Mesodermal cell (in vitro differentiated cells): ENCODE measurements at regions not wholly inside any gene's neighbourhood (a gene's known extent, or its start where the extent isn't known, plus 50 kb on each side); places are given as distances from the start of the nearest gene placed in this dataset.
"Not testable (repeated sequence)": the region's sequence is repeated elsewhere in the genome, so short reads cannot be mapped to it uniquely, and the experiment has no call there.

Experiments
- H3K27ac ChIP-seq: 2 replicates; pipeline ENCODE4 v1.7.0; 2013; ENCODE audit warnings: mild to moderate bottlenecking, low read depth, low read length, moderate library complexity; ENCODE audit not compliant: severe bottlenecking
- H3K36me3 ChIP-seq: 2 replicates; pipeline ENCODE4 v1.7.1; 2013; ENCODE audit warnings: mild to moderate bottlenecking, low read length, moderate library complexity; ENCODE audit not compliant: control insufficient read depth, insufficient read depth
- H3K4me1 ChIP-seq: one replicate; pipeline ENCODE4 v1.7.1; 2013; ENCODE audit warnings: mild to moderate bottlenecking, low read length; ENCODE audit not compliant: insufficient read depth, control insufficient read depth, poor library complexity, severe bottlenecking
- H3K4me3 ChIP-seq: 2 replicates; pipeline ENCODE4 v1.7.0; 2013; ENCODE audit warnings: low read length, control low read depth, mild to moderate bottlenecking; ENCODE audit not compliant: insufficient read depth, poor library complexity, severe bottlenecking; ENCODE audit errors: extremely low read depth
- H3K9me3 ChIP-seq: 2 replicates; pipeline ENCODE4 v1.7.1; 2013; ENCODE audit warnings: mild to moderate bottlenecking, low read length, moderate library complexity; ENCODE audit not compliant: control insufficient read depth
- WGBS, 2 experiments: methylation state at CpG; one replicate each; pipeline ENCODE4 v1.1.5; 2013; ENCODE audit warnings: missing lambda C conversion rate in 2 of 2; ENCODE audit not compliant: insufficient coverage in 2 of 2; 5-methylcytosine and 5-hydroxymethylcytosine counted together

DNA sequence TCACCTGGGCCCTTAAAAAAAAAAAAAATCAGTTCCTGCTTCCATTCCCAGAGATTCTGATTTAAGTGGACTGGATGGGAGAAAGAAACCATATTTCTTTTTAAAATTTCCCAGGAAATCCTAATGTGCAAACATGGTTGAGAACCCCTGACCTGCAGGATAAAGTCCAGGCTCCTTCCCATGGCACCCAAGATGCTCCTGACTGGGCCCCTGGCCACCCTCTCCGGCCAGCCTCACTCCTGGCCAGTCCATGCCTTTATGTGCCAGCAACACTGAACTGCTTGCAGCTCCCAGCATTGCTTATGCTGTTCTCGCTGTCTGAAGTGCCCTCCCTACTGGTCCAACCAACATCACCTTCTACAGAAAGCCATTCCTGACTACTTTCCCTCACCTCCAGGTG is 93.9 kb downstream of the TEX35 start:
- Histone ChIP-seq H3K36me3 (no peaks in the 10 kb centered on the region), H3K9me3 (no peaks in the 10 kb centered on the region), H3K4me3 (no peak overlapping the region), H3K27ac (no peak overlapping the region), H3K4me1 (no peaks in the 10 kb centered on the region)
- 95 to 96% methylated on average over 2 of the region's 2 CpGs for WGBS, 2 experiments

DNA sequence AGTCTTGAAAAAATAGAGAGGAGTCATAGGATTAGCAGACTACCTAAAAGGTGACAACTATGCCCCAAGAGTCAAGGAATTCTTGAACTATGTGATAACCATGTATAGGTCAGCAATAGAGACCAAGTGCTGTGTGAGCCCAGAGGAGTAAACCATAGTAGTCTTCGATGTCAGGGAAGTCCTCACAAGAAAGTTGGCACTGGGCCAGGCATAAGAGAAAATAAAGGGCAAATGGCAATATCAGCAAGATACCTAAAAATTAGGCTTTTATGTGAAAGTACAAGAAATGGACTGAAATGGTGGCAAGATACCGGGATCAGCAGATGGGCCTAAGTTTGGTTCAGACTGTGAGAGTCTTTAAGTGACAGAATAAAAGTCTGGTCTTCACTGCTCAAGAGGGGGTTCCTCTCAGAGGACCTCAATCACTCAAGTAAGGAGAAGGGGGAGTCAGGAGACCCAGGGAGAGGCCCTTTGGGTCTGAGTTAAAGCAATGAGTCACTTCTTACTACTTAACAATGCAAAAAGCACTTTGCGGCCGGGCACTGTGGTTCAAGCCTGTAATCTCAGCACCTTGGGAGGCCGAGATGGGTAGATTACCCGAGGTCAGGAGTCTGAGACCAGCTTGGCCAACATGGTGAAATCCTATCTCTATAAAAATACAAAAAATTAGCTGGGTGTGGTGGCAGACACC is 95.0 kb downstream of the TEX35 start:
- Histone ChIP-seq H3K4me3 (no peak overlapping the region), H3K4me1 (no peaks in the 10 kb centered on the region), H3K9me3 (no peaks in the 10 kb centered on the region), H3K36me3 (no peaks in the 10 kb centered on the region), H3K27ac (no peak overlapping the region)
- WGBS, 2 experiments: 79 to 94% methylated on average over 2 to 6 of the region's 6 CpGs

DNA sequence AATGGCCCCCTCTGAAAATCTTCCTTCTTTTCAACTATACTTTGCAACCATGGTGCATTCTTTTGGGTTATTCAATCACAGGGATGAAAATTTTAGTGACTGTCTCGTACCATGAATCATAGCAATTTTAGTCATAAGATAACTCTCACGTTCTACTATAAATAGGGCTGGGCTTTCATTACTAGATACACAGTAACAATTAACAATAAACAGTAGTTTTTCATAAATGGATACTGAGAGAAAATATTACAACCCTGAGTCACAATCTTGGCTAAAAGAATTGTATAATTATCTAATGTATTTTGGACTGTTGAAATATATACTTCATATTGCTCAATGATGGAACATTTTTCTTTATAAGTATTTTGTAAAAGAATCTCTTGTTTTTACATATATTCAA is 96.1 kb downstream of the TEX35 start:
- Histone ChIP-seq H3K36me3 (no peaks in the 10 kb centered on the region), H3K9me3 (no peaks in the 10 kb centered on the region), H3K4me3 (no peak overlapping the region), H3K4me1 (no peaks in the 10 kb centered on the region), H3K27ac (no peak overlapping the region)
- WGBS, 2 experiments: no CpG with 5 or more reads among the region's 2 CpGs

DNA sequence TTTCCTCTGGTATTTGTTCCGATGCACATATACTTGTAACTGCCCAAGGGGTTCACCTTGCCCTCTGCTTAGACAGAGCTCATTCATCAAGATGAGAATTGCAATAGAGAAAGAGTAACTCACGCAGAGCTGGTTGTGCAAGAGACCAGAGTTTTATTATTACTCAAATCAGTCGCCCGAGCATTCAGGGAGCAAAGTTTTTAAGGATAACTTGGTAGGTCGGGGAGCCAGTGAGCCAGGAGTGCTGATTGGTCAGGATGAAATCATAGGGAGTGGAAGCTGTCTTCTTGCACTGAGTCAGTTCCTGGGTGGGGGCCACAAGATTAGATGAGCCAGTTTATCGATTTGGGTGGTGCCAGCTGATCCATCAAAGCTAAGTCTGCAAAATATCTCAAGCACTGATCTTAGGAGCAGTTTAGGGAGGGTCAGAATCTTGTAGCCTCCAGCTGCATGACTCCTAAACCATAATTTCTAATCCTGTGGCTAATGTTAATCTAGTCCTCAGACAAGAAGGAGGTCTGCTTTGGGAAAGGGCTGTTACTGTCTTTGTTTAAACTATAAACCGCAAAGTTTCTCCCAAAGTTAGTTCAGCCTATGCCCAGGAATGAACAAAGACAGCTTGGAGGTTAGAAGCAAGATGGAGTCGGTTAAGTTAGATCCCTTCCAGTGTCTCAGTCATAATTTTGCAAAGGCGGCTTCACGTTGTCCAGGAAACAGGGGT is 97.9 kb downstream of the TEX35 start:
- H3K4me3 ChIP-seq, H3K27ac ChIP-seq, H3K9me3 ChIP-seq, H3K4me1 ChIP-seq, H3K36me3 ChIP-seq: not testable (repeated sequence)
- 89% methylated on average over 5 to 9 of the region's 10 CpGs for whole genome bisulfite sequencing, 2 experiments

DNA sequence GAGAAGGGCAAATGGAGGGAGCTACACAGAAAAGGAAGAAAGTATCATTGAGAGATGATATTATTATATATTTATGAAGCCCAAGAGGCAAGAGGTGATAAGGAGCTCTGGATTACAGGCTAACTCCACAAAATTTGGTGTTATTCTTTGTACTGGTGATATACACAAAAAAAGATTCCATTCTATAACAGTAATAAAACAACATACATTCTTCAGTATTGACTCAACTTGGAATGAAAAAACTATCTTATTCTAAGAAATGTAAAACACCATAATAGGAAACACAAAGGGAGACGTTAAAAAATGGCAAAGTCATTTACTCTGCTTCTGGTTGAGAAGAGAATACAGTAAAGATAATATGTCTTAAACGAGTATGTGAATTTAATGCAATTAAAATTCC is 99.4 kb downstream of the TEX35 start:
- WGBS, 2 experiments: no CpG with 5 or more reads among the region's 2 CpGs
- no peaks in the 10 kb centered on the region for H3K4me1 ChIP-seq
- H3K36me3 ChIP-seq: no peaks in the 10 kb centered on the region
- H3K4me3 ChIP-seq: no peak overlapping the region
- no peaks in the 10 kb centered on the region for H3K9me3 ChIP-seq
- no peak overlapping the region for H3K27ac ChIP-seq

DNA sequence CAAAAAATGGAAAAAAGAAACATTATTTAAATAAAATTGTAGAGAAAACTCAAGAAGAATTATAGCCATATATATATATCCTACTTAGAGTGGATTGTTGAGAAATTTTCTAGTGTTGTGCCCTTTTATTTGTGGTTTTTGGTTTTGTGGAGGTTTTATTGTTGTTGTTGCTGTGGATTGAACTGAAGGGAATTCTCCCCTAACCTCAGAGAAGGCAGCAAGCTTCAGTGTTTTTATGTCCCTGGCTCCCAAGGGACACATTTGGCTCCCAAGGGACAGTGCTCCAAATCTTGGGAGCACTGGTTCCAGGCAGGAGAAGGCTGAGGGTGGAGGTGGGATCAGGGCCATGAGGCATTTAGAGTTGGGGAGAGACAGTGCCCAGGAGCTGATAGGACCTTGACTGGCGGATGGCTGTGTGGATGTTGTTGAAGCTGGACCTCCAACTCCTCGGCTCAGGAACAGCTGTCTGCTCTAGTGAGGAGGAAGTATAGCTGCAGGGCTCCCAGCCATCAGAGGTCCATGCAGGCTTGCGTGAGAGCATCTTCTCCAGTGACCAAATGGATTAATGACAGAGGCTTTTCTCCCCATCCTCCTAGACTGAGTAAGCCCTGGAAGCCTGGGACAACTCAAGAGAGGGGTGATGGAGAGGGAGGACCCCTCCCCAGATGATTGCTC is 100.5 kb downstream of the TEX35 start:
- H3K4me1 ChIP-seq: no peaks in the 10 kb centered on the region
- no peaks in the 10 kb centered on the region for H3K9me3 ChIP-seq
- no peak overlapping the region for H3K4me3 ChIP-seq
- 92 to 100% methylated on average over 2 of the region's 3 CpGs for WGBS, 2 experiments
- no peak overlapping the region for H3K27ac ChIP-seq
- H3K36me3 ChIP-seq: no peaks in the 10 kb centered on the region

DNA sequence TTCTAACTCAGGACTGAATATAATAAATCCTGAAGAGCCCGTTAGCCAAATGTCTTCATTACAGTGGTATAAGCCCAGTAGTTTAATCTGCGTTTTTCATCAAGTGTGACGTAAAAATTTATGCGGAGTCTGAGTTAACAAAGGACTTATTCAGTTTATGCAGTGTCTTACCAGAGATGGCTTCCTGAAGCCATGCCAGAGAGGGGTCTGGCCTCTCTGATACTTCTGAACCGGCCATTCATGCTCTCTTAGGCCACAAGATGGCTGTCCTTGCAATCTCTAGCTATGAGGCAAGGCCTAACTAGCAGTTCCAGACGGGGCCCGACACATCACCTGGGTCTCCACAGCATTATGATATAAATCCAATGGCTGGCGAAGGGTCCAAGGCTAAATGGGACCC is 101.4 kb downstream of the TEX35 start:
- no peaks in the 10 kb centered on the region for H3K9me3 ChIP-seq
- no peaks in the 10 kb centered on the region for H3K36me3 ChIP-seq
- H3K4me3 ChIP-seq: no peak overlapping the region
- 89 to 93% methylated on average over 6 to 8 of the region's 8 CpGs for WGBS, 2 experiments
- H3K27ac ChIP-seq: no peak overlapping the region
- no peaks in the 10 kb centered on the region for H3K4me1 ChIP-seq

DNA sequence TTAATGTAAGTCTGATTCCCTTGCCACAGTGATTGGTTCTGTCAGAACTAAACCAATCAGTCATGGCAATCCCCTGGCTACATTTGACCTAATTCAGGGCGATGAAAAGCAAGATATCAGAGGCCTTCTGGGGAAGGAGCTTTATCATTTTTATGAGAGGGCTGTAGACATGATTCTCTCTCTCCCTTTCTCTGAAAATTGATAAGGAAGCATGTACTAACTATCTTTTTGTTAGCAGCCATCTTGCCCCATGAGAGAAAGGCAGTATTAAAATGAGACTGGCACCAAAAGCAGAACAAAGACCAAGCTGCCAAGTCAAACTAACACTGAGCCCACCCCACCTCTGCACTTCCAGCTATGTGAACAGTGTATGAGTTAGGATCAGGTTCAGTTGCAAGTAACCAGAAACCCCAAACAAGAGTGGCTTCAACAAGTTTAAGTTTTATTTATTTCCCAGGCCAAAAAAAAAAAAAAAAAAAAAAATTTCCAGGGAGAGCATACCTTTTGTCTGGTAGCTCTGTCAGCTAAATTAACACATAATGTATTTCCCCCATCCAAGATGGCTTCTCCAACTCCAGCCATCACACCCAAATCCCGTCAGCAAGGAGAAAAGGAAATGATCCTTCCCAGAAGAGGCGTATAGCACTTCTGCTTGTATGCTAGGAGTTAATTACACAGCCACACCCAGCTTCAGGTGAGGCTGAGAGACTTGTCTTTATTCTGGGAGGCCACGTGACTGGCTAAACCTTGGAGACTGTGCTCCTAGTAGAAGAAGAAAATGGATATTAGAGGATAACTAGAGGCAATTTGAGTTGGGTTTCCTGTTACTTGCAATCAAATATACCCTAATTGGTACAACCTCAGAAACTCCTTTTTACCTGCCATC is 105.8 kb upstream of the RALGPS2 start:
- no peak overlapping the region for H3K4me3 ChIP-seq
- 67% methylated on average over 1 of the region's 4 CpGs; no CpG with 5 or more reads in 1 of the 2 experiments for WGBS, 2 experiments
- no peaks in the 10 kb centered on the region for H3K9me3 ChIP-seq
- no peaks in the 10 kb centered on the region for H3K4me1 ChIP-seq
- no peaks in the 10 kb centered on the region for H3K36me3 ChIP-seq
- H3K27ac ChIP-seq: no peak overlapping the region

DNA sequence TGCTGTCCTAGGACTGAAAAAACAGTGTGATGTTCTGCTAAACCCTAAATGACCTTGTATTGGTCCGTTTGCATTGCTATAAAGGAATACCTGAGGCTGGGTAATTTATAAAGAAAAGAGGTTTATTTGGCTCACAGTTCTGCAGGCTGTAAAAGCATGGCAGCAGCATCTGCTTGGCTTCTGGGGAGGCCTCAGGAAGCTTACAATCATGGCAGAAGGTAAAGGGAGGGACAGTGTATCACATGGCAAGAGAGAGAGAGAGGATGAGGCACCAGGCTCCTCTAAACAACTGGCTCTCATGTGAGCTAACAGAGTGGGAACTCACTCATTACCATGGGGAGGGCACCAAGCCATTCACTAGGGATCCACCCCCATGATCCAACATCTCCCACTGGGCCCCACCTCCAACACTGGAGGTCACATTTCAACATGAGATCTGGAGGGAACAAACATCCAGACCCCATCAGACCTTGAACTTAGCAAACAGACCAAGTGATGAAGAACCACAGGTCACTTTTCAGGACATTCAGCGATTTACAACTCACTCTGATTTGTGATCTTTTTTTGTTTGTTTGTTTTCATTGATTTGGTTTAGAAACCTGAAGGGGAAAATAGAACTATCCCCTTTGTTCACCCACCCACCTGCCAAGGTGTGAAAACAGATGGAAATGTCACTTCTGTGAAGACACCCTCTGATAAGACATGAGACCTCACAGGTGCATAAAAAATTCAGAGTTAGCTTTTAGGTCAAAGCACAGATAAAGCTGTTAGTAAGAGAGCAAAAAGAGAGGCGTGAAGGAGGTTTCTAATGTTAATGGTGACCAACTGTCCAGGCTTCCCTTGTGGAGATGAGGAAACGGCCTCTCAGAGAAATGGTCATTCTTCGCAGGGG is 104.2 kb upstream of the RALGPS2 start:
- Histone ChIP-seq H3K27ac (no peak overlapping the region), H3K36me3 (no peaks in the 10 kb centered on the region), H3K4me3 (no peak overlapping the region), H3K9me3 (no peaks in the 10 kb centered on the region), H3K4me1 (no peaks in the 10 kb centered on the region)
- 89 to 92% methylated on average over 4 of the region's 5 CpGs for WGBS, 2 experiments

DNA sequence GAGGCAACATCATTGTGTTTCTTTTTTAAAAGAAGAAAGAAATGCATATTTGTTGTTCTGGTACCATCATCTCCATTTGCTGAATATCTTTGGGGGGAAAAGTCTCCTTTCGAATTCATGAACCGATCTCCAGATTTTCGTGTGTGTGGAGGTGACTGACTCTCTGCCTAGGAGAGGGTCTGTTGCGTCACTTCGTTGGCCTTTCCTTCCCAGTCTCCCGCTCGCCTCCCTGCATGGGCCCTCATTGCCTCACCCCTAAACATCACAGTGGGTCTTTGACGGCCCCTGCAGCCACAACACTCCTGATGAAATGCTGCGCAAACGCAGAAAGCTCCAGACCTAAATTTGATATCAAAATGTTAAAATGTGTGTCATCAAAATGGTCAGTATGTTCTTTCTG is 103.2 kb upstream of the RALGPS2 start:
- WGBS, 2 experiments: 92 to 100% methylated on average over 4 to 9 of the region's 10 CpGs
- Histone ChIP-seq H3K9me3 (no peaks in the 10 kb centered on the region), H3K27ac (no peak overlapping the region), H3K4me3 (no peak overlapping the region), H3K36me3 (no peaks in the 10 kb centered on the region), H3K4me1 (no peaks in the 10 kb centered on the region)
